RWPE2 (cell line): ENCODE measurements at regions not wholly inside any gene's neighbourhood (a gene's known extent, or its start where the extent isn't known, plus 50 kb on each side); places are given as distances from the start of the nearest gene placed in this dataset.

ENCODE experiments used
- ATAC-seq: fragments of 200-7000 bp; cut with Tn5 transposase; 3 replicates; pipeline ENCODE4 v1.9.1; 2021; ENCODE audit warnings: low read depth
- DNase-seq: peaks from one replicate; pipeline ENCODE4 v3.0.0-alpha.2; 2020; ENCODE audit warnings: low spot score
- H3K27ac ChIP-seq: fragments of 450-650 bp; 2 replicates; pipeline ENCODE4 v1.5.1; 2017; ENCODE audit warnings: mild to moderate bottlenecking; ENCODE audit not compliant: poor library complexity, severe bottlenecking
- H3K27me3 ChIP-seq: fragments of 250-450 bp; sonication (Bioruptor Pico); 2 replicates; pipeline ENCODE4 v1.5.1; 2021; ENCODE audit warnings: mild to moderate bottlenecking, moderate library complexity; ENCODE audit not compliant: insufficient read depth, poor library complexity, severe bottlenecking
- H3K36me3 ChIP-seq: fragments of 250-450 bp; sonication (Bioruptor Pico); 2 replicates; pipeline ENCODE4 v1.5.1; 2020; ENCODE audit warnings: low read depth, mild to moderate bottlenecking, moderate library complexity
- H3K4me1 ChIP-seq: fragments of 250-450 bp; sonication (Bioruptor Pico); 2 replicates; pipeline ENCODE4 v1.5.1; 2021; ENCODE audit warnings: mild to moderate bottlenecking, moderate library complexity; ENCODE audit not compliant: insufficient read depth, poor library complexity, severe bottlenecking
- H3K4me3 ChIP-seq: fragments of 250-450 bp; sonication (Bioruptor Pico); 2 replicates; pipeline ENCODE4 v1.5.1; 2021; ENCODE audit warnings: mild to moderate bottlenecking, moderate library complexity; ENCODE audit not compliant: severe bottlenecking
- H3K9me3 ChIP-seq: fragments of 250-450 bp; sonication (Bioruptor Pico); 2 replicates; pipeline ENCODE4 v1.5.1; 2021; ENCODE audit warnings: mild to moderate bottlenecking, moderate library complexity; ENCODE audit not compliant: severe bottlenecking
- CTCF ChIP-seq: fragments of 450-650 bp; IDR thresholded peaks from one replicate; pipeline ENCODE4 v1.5.1; 2017; ENCODE audit warnings: mild to moderate bottlenecking, moderate library complexity; ENCODE audit not compliant: poor library complexity, severe bottlenecking

- H3K9me3 ChIP-seq = no peaks in the 10 kb centered on the region
- no peaks in the 10 kb centered on the region for H3K36me3 ChIP-seq
- H3K27me3 ChIP-seq = no peaks in the 10 kb centered on the region
- H3K4me3 ChIP-seq = no peak overlapping the region
- no peak for TF ChIP-seq CTCF
- ATAC-seq (no peak), DNase-seq (no peak)
- no peaks in the 10 kb centered on the region for H3K4me1 ChIP-seq
- no peak overlapping the region for H3K27ac ChIP-seq
These were observed 295.0 kb downstream of the SMAD2 start for GRCh38 chr18:47635416-47635815.

- DNase-seq (no peak), ATAC-seq (no peak)
- Histone ChIP-seq H3K36me3 (no peaks in the 10 kb centered on the region), H3K4me1 (no peaks in the 10 kb centered on the region), H3K4me3 (no peak overlapping the region), H3K27me3 (peaks cover 4% of the 10 kb centered on the region), H3K27ac (no peak overlapping the region), H3K9me3 (no peaks in the 10 kb centered on the region)
- TF ChIP-seq CTCF = no peak
These were observed 297.4 kb downstream of the SMAD2 start for GRCh38 chr18:47632970-47633635.

- Histone ChIP-seq H3K36me3 (no peaks in the 10 kb centered on the region), H3K27ac (no peak overlapping the region), H3K27me3 (peaks cover 19% of the 10 kb centered on the region), H3K4me1 (no peaks in the 10 kb centered on the region), H3K4me3 (no peak overlapping the region), H3K9me3 (no peaks in the 10 kb centered on the region)
- ATAC-seq (no peak), DNase-seq (no peak)
- no peak for TF ChIP-seq CTCF
These were observed 301.6 kb downstream of the SMAD2 start for GRCh38 chr18:47628893-47629292.

- peaks cover 25% of the 10 kb centered on the region for H3K27me3 ChIP-seq
- H3K9me3 ChIP-seq = no peaks in the 10 kb centered on the region
- ATAC-seq (no peak), DNase-seq (no peak)
- H3K4me3 ChIP-seq = no peak overlapping the region
- no peak overlapping the region for H3K27ac ChIP-seq
- H3K4me1 ChIP-seq = no peaks in the 10 kb centered on the region
- H3K36me3 ChIP-seq = no peaks in the 10 kb centered on the region
- TF ChIP-seq CTCF = no peak
These were observed 302.1 kb downstream of the SMAD2 start for GRCh38 chr18:47628240-47628781.

GRCh38 chr18:47627030-47627429 is 303.4 kb downstream of the SMAD2 start:
- Histone ChIP-seq H3K27me3 (peaks cover 31% of the 10 kb centered on the region), H3K36me3 (no peaks in the 10 kb centered on the region)
- ATAC-seq = no peak

More at GRCh38 chr18:47627030-47627429, 303.4 kb downstream of the SMAD2 start:
- TF ChIP-seq CTCF = no peak
- no peaks in the 10 kb centered on the region for H3K9me3 ChIP-seq
- DNase-seq = no peak
- no peak overlapping the region for H3K4me3 ChIP-seq
- H3K27ac ChIP-seq = no peak overlapping the region
- H3K4me1 ChIP-seq = no peaks in the 10 kb centered on the region
